LNCaP clone FGC (cell line): ENCODE measurements at regions not wholly inside any gene's neighbourhood (a gene's known extent, or its start where the extent isn't known, plus 50 kb on each side); places are given as distances from the start of the nearest gene placed in this dataset.
"Not testable (repeated sequence)": the region's sequence is repeated elsewhere in the genome, so short reads cannot be mapped to it uniquely, and the experiment has no call there.

Source experiments
- DNase-seq: peaks from one replicate; pipeline ENCODE4 v3.0.0-alpha.2; 2011; ENCODE audit warnings: low read depth
- H3K4me3 ChIP-seq: 2 replicates; pipeline ENCODE4 v1.5.1; 2011; ENCODE audit warnings: mild to moderate bottlenecking, low read depth, low read length, control low read depth
- TF ChIP-seq, protein P1 (sequence below): IDR thresholded peaks from 2 replicates; pipeline ENCODE4 v1.5.1; 2012; ENCODE audit warnings: mild to moderate bottlenecking; ENCODE audit not compliant: control insufficient read depth, insufficient read depth; ENCODE audit errors: extremely low read depth

GRCh38 chrX:127177966-127178365 is 358.4 kb downstream of the PRR32 start:
- no peak for DNase-seq
- H3K4me3 ChIP-seq = no peak overlapping the region
- TF ChIP-seq, protein P1, sequence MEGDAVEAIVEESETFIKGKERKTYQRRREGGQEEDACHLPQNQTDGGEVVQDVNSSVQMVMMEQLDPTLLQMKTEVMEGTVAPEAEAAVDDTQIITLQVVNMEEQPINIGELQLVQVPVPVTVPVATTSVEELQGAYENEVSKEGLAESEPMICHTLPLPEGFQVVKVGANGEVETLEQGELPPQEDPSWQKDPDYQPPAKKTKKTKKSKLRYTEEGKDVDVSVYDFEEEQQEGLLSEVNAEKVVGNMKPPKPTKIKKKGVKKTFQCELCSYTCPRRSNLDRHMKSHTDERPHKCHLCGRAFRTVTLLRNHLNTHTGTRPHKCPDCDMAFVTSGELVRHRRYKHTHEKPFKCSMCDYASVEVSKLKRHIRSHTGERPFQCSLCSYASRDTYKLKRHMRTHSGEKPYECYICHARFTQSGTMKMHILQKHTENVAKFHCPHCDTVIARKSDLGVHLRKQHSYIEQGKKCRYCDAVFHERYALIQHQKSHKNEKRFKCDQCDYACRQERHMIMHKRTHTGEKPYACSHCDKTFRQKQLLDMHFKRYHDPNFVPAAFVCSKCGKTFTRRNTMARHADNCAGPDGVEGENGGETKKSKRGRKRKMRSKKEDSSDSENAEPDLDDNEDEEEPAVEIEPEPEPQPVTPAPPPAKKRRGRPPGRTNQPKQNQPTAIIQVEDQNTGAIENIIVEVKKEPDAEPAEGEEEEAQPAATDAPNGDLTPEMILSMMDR = no peak

DNA sequence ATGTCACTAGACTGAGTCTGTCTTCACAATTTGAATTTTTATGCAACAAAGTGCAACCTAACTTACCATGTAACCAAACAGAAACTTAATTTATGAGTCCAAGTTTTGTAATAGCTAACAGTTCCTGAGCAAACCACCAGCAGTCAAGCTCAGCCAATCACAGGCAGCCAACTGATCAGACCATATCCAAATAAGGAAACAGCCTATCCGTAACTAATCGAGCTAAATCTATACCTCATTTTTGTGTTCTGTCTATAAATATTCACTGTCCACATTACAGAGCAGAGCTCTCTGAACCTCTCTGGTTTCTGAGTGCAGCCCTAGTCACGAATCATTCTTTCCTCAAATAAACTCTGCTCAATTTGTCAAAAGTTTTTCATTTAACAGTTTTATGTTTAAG is 367.6 kb downstream of the PRR32 start:
- TF ChIP-seq, protein P1 = no peak
- no peak for DNase-seq
- H3K4me3 ChIP-seq = no peak overlapping the region

DNA sequence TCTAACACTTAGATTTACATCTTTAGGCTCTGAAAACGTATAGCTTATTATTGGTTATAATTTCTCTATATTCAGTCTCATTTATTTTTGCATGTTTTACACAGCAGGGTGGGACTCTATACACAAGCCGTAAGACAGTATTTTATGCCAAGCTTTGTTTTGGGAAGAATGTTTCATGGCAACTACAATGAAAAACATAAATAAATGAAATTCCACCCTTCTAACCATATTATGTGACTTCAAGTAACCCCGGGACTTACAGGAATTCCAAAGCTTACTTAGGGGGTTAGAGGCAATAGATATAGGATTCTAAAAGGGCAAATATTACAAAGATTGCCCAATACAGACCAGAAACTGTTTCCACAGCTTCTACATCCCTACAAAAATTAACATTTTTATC is 370.9 kb downstream of the PRR32 start:
- TF ChIP-seq, protein P1 = no peak
- no peak overlapping the region for H3K4me3 ChIP-seq
- no peak for DNase-seq

GRCh38 chrX:127207326-127207725 is 387.8 kb downstream of the PRR32 start:
- DNase-seq = no peak
- no peak overlapping the region for H3K4me3 ChIP-seq
- TF ChIP-seq, protein P1 = no peak

- DNase-seq, H3K4me3 ChIP-seq: not testable (repeated sequence)
Observed at GRCh38 chrX:127221821-127222220, 402.3 kb downstream of the PRR32 start.

GRCh38 chrX:127243654-127244053 is 424.1 kb downstream of the PRR32 start:
- no peak for DNase-seq
- TF ChIP-seq, protein P1 = no peak
- no peak overlapping the region for H3K4me3 ChIP-seq

DNA sequence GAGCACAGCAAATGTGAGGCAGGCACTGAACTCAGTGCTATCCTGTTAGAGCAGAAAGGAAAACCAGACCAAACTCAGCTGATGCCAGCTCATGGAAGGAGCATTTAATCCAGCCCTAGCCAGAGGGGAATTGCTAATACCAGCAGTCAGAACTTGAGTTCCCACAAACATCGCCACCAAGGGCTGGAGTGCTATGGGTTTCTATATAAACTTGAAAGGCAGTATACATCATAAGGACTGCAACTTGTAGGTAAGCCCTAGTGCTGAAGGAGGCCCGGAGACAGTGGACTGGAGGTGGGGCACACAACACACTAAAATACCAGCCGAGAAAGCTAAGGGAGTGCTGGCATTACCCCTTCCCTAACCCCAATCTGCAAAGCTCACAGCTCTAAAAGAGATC is 440.2 kb downstream of the PRR32 start:
- no peak for DNase-seq
- no peak overlapping the region for H3K4me3 ChIP-seq
- TF ChIP-seq, protein P1 = no peak
